ENCODE measurements at regions not wholly inside any gene's neighbourhood (a gene's known extent, or its start where the extent isn't known, plus 50 kb on each side); places are given as distances from the start of the nearest gene placed in this dataset.

- TF ChIP-seq CTCF (IDR thresholded peaks at IDR 0.05; ENCODE audit: insufficient read depth, low read depth, low read length) (no peak), EZH2 (IDR thresholded peaks at IDR 0.05; ENCODE audit: insufficient read depth, low read length) (no peak)
Measured at GRCh38 chr11:42329929-42330565, 870.6 kb upstream of the LRRC4C start.
